Activated CD4-positive, alpha-beta memory T cell treated with anti-CD3 and anti-CD28 coated beads for 36 hours (primary cell): ENCODE measurements at regions not wholly inside any gene's neighbourhood (a gene's known extent, or its start where the extent isn't known, plus 50 kb on each side); places are given as distances from the start of the nearest gene placed in this dataset.

Source experiments
- CTCF ChIA-PET: fragments of 350-600 bp; sonication (Branson Sonifier 250); formaldehyde crosslinking; loops from one replicate; lab custom pipeline; 2021; ENCODE audit warnings: antibody characterized with exemption, inconsistent platforms; lab: Charles Lee
- POLR2A ChIA-PET: fragments of 350-600 bp; sonication (Branson Sonifier 250); formaldehyde crosslinking; loops from one replicate; lab custom pipeline; 2021; ENCODE audit warnings: antibody characterized with exemption; lab: Charles Lee
- DNase-seq: peaks from one replicate; pipeline ENCODE4 v3.0.0-alpha.2; 2020
- H3K27ac Mint-ChIP-seq: one replicate; pipeline ENCODE4 v1.8.0; 2021; ENCODE audit warnings: mixed read lengths
- H3K27me3 Mint-ChIP-seq: one replicate; pipeline ENCODE4 v1.8.0; 2021; ENCODE audit warnings: mixed read lengths
- H3K36me3 Mint-ChIP-seq: one replicate; pipeline ENCODE4 v1.8.0; 2021; ENCODE audit warnings: mixed read lengths
- H3K4me1 Mint-ChIP-seq: one replicate; pipeline ENCODE4 v1.8.0; 2021; ENCODE audit warnings: low read depth, mixed read lengths
- H3K4me3 Mint-ChIP-seq: one replicate; pipeline ENCODE4 v1.8.0; 2021; ENCODE audit warnings: mild to moderate bottlenecking, mixed read lengths
- H3K9me3 Mint-ChIP-seq: one replicate; pipeline ENCODE4 v1.8.0; 2021; ENCODE audit warnings: mixed read lengths
- intact Hi-C: fragments of 100-400 bp; cut with micrococcal nuclease; formaldehyde crosslinking; loops from one replicate; pipeline ENCODE4 v1.15.1; 2023

DNA sequence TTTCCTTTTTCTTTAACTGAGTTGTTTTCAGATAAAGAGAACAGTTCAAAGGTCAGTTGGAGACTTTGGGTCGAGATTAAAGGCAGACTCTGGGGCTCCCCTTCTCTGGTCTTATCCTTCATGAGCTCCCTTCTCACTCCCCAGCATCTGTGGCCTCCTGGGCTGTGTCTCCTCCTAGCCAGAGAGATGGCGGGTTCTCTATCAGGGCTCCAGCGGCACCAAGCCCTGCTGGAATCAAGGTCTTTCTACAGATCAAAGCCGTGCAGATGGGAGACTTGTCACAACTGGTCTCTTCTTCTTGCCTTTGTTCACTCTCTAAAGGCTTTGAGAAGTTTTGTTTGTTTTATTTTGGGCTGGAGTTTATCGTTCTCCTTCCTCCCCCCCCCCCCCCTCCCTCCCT lies 373.7 kb upstream of the C1orf174 start:
- Mint-ChIP-seq H3K27ac (no peak overlapping the region), H3K27me3 (peaks cover 14% of the 10 kb centered on the region), H3K9me3 (peaks cover 14% of the 10 kb centered on the region), H3K4me3 (no peak overlapping the region), H3K4me1 (no peaks in the 10 kb centered on the region), H3K36me3 (no peaks in the 10 kb centered on the region)
- no peak for DNase-seq
- ChIA-PET POLR2A (no interaction called here), CTCF (no interaction called here)
- intact Hi-C loops: no loop called here

DNA sequence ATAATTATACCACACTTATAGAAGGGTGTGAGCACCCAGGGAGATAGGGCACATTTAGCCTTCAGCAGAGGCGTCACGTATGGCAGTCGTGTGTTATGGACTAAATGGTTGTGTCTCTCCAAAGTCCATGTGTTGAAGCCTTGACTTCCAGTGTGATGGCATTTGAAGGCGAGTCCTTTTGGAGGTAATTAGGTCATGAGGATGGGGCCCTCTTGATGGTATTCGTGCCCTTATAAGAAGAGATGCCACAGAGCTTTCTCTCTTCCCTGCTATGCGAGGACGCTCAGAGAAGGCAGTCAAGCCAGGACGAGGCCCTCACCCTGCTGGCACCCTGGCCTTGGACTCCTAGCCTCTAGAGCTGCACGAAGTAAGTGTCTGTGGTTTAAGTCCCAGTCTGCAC lies 375.0 kb upstream of the C1orf174 start:
- Mint-ChIP-seq H3K27me3 (peaks cover 14% of the 10 kb centered on the region), H3K27ac (no peak overlapping the region), H3K4me1 (no peaks in the 10 kb centered on the region), H3K9me3 (peaks cover 14% of the 10 kb centered on the region), H3K36me3 (no peaks in the 10 kb centered on the region), H3K4me3 (no peak overlapping the region)
- CTCF ChIA-PET: no interaction called here
- POLR2A ChIA-PET: no interaction called here
- DNase-seq: no peak
- intact Hi-C loops: no loop called here

- POLR2A ChIA-PET: no interaction called here
- Mint-ChIP-seq H3K27me3 (peaks cover 13% of the 10 kb centered on the region), H3K27ac (no peak overlapping the region), H3K4me1 (no peaks in the 10 kb centered on the region), H3K4me3 (no peak overlapping the region), H3K9me3 (peaks cover 14% of the 10 kb centered on the region), H3K36me3 (no peaks in the 10 kb centered on the region)
- CTCF ChIA-PET: no interaction called here
- no peak for DNase-seq
- intact Hi-C loops: no loop called here
Observed at GRCh38 chr1:4276238-4276637, 376.2 kb upstream of the C1orf174 start.

DNA sequence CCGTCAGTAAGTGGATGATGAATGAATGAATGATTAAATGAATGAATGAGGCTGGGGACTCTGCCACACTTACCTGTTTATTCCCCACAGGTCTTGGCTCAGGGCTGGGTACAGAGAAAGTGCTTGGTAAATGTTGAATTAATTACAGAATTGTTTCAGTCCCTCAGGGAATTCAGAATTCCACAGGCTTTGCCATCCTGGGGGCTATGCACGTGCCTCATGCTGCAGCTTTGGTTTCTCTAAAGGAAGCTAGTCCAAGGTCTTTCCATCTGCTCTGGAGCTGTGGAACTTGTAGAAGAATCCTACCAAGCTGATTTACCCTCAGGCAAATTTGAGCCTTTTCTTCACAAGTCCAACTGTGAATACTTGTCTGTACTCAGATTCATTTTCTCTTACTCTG lies 376.8 kb upstream of the AJAP1 start:
- no peak overlapping the region for H3K27ac Mint-ChIP-seq
- CTCF ChIA-PET: no interaction called here
- H3K36me3 Mint-ChIP-seq: no peaks in the 10 kb centered on the region
- intact Hi-C loops: no loop called here
- DNase-seq: no peak
- H3K27me3 Mint-ChIP-seq: peaks cover 9% of the 10 kb centered on the region
- H3K9me3 Mint-ChIP-seq: peaks cover 17% of the 10 kb centered on the region
- H3K4me3 Mint-ChIP-seq: no peak overlapping the region
- POLR2A ChIA-PET: no interaction called here
- no peaks in the 10 kb centered on the region for H3K4me1 Mint-ChIP-seq

DNA sequence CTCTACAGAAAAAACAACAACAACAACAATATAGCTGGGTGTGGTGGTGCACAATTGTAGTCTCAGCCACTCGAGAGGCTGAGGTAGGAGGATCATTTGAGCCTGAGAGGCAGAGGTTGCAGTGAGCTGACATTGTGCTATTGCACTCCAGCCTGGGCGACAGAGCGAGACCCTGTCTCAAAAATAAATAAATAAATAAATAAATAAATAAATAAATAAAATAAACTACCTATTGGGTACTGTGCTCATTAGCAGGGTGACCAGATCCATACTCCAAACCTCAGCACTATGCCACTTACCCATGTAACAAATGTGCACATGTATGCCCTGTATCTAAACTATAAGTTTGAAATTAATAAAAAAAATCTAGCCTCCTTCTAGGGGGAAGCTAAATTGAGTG lies 369.4 kb upstream of the AJAP1 start:
- no peaks in the 10 kb centered on the region for H3K4me1 Mint-ChIP-seq
- H3K27ac Mint-ChIP-seq: no peak overlapping the region
- intact Hi-C loops: no loop called here
- no peaks in the 10 kb centered on the region for H3K36me3 Mint-ChIP-seq
- peaks cover 3% of the 10 kb centered on the region for H3K9me3 Mint-ChIP-seq
- ChIA-PET CTCF (no interaction called here), POLR2A (no interaction called here)
- no peak overlapping the region for H3K4me3 Mint-ChIP-seq
- no peak for DNase-seq
- H3K27me3 Mint-ChIP-seq: peaks cover 13% of the 10 kb centered on the region

DNA sequence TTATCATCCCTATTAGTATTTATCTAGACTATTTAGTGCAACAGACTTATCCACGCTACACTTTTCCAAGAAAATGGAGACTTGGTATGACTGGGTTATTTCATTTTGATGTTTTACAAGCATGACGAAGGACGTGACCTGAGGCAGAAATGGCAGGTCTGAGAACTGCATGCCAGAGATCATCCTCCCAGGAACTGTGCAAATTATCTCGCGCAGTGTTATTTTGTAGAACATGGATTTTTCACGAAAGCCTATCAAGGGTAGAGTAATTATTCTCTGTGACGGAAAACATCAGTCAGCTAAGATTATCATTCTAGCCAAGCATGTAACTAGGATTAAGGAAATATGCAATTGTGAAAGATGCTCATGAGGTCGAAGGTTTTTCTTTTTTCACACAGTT lies 361.5 kb upstream of the AJAP1 start:
- Mint-ChIP-seq H3K27ac (no peak overlapping the region), H3K4me3 (no peak overlapping the region), H3K27me3 (peaks cover 25% of the 10 kb centered on the region), H3K36me3 (peaks cover 1% of the 10 kb centered on the region), H3K4me1 (no peaks in the 10 kb centered on the region), H3K9me3 (peaks cover 9% of the 10 kb centered on the region)
- intact Hi-C loops: no loop called here
- ChIA-PET CTCF (no interaction called here), POLR2A (no interaction called here)
- DNase-seq: no peak

GRCh38 chr1:4298361-4299083 lies 355.9 kb upstream of the AJAP1 start:
- Mint-ChIP-seq H3K4me3 (no peak overlapping the region), H3K4me1 (no peaks in the 10 kb centered on the region), H3K9me3 (peaks cover 16% of the 10 kb centered on the region), H3K36me3 (peaks cover 1% of the 10 kb centered on the region), H3K27ac (no peak overlapping the region), H3K27me3 (peaks cover 6% of the 10 kb centered on the region)
- no peak for DNase-seq
- ChIA-PET POLR2A (no interaction called here), CTCF (no interaction called here)
- intact Hi-C loops: no loop called here

GRCh38 chr1:4301007-4301406 lies 353.4 kb upstream of the AJAP1 start:
- Mint-ChIP-seq H3K4me1 (no peaks in the 10 kb centered on the region), H3K4me3 (no peak overlapping the region), H3K27me3 (no peaks in the 10 kb centered on the region), H3K36me3 (peaks cover 1% of the 10 kb centered on the region), H3K9me3 (peaks cover 17% of the 10 kb centered on the region), H3K27ac (no peak overlapping the region)
- DNase-seq: no peak
- intact Hi-C loops: no loop called here
- ChIA-PET POLR2A (no interaction called here), CTCF (no interaction called here)

DNA sequence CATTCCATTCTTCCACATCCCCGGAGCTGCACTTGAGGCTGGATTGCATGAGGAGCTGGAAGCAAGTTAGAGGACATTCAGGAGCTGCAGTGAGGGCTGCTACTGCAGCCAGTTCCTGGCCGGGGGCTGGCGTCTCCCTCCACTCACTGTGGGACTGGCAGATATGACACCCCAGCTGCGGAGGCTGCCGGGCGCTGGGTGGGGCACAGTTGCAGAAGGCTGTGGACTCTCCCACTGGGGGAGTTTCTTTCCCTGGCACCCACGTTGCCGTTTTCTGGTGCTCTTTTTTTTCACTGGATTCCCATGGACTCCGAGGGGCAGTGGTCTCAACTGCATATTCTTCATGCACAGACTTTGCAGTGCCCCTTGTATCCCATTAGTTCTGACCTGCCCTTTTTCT lies 351.1 kb upstream of the AJAP1 start:
- H3K27me3 Mint-ChIP-seq: no peaks in the 10 kb centered on the region
- no peak overlapping the region for H3K4me3 Mint-ChIP-seq
- DNase-seq: no peak
- no peaks in the 10 kb centered on the region for H3K4me1 Mint-ChIP-seq
- intact Hi-C loops: no loop called here
- CTCF ChIA-PET: no interaction called here
- H3K9me3 Mint-ChIP-seq: peaks cover 8% of the 10 kb centered on the region
- no peaks in the 10 kb centered on the region for H3K36me3 Mint-ChIP-seq
- POLR2A ChIA-PET: no interaction called here
- H3K27ac Mint-ChIP-seq: no peak overlapping the region

GRCh38 chr1:4305526-4306301 lies 348.7 kb upstream of the AJAP1 start:
- Mint-ChIP-seq H3K36me3 (no peaks in the 10 kb centered on the region), H3K4me3 (no peak overlapping the region), H3K4me1 (no peaks in the 10 kb centered on the region), H3K27me3 (no peaks in the 10 kb centered on the region), H3K9me3 (peaks cover 8% of the 10 kb centered on the region), H3K27ac (no peak overlapping the region)
- DNase-seq: no peak
- POLR2A ChIA-PET: no interaction called here
- CTCF ChIA-PET: no interaction called here
- intact Hi-C loops: no loop called here

DNA sequence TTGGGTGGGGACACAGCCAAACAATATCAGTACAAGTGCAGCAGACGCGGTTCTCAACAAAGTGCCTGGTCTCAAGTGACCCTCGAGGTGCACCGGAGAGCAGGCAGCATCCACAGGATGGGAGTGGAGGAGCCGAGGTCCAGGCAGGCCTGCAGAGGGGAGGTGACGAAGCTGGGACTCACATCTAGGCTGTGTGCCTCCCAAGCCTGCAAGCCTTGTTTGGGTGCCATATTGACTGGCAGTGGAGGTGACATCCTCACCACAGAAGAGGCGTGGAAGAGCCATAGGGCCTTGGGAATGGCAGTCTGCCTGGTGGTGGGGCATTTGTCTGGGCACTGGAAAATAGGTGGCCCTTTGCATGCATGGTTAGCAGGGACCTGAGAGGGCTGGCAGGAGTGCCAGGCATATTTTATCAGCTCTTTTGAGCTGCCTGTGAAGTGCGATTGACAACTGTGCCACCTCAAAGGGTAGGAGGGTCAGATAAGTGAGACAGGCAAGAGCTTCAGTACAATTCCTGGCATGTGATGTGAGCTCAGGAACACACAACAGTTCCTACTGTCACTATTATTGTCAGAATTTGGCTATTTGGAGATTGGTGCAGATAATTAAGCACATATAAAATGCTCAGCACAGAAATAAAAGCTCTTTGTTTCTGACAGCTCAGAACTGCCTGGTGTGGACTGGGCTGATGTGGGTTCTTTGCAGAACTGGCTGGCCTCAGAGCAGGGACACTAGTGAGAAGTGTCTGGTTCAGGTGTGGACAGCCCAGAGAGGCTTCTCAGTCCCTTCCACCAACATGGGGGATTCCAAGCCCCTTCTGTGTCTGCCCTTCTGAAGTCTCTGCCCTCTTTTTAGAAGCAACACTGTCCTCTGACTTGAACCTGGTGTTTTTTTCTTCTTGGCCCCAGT lies 347.6 kb upstream of the AJAP1 start:
- Mint-ChIP-seq H3K9me3 (peaks cover 8% of the 10 kb centered on the region), H3K27me3 (peaks cover 3% of the 10 kb centered on the region), H3K4me1 (no peaks in the 10 kb centered on the region), H3K4me3 (no peak overlapping the region), H3K36me3 (no peaks in the 10 kb centered on the region), H3K27ac (no peak overlapping the region)
- intact Hi-C loops: no loop called here
- no peak for DNase-seq
- CTCF ChIA-PET: no interaction called here
- POLR2A ChIA-PET: no interaction called here

GRCh38 chr1:4307468-4307845 lies 347.0 kb upstream of the AJAP1 start:
- ChIA-PET POLR2A (no interaction called here), CTCF (no interaction called here)
- no peaks in the 10 kb centered on the region for H3K4me1 Mint-ChIP-seq
- no peak overlapping the region for H3K4me3 Mint-ChIP-seq
- H3K27ac Mint-ChIP-seq: no peak overlapping the region
- peaks cover 8% of the 10 kb centered on the region for H3K9me3 Mint-ChIP-seq
- no peaks in the 10 kb centered on the region for H3K36me3 Mint-ChIP-seq
- DNase-seq: no peak
- H3K27me3 Mint-ChIP-seq: peaks cover 3% of the 10 kb centered on the region
- intact Hi-C loops: no loop called here
